GM19023 (cell line): ENCODE measurements at regions not wholly inside any gene's neighbourhood (a gene's known extent, or its start where the extent isn't known, plus 50 kb on each side); places are given as distances from the start of the nearest gene placed in this dataset.

Source experiments
- ATAC-seq: cut with Tn5 transposase; IDR thresholded peaks from one replicate; pipeline ENCODE4 v1.9.1; 2021; ENCODE audit warnings: mild to moderate bottlenecking, moderate library complexity; ENCODE audit not compliant: unreplicated experiment

GRCh38 chr6:9540534-9541126 is 874.2 kb downstream of the TFAP2A start:
- ATAC-seq: peak; percentile 79

DNA sequence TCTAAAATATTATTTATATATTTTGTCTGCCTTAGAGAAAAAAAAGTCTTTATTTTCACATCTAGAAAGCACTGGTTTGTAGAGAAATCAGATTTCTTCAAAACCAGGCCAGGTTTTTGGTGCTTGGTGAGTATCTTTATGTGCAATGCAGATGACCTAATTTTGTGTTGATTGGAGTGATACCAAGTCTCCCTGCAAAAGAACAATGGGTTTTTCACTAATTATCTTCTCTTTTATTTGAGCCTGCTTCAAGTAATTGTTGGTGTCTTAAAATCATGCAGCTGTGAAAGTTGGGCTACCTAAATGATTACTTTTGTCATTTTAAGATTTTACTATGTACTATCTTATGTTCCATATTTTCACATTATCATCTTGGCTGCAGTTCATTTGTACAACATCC is 874.7 kb downstream of the TFAP2A start:
- ATAC-seq: no peak

- ATAC-seq: no peak
Measured at GRCh38 chr6:9539231-9539755, 875.6 kb downstream of the TFAP2A start.

DNA sequence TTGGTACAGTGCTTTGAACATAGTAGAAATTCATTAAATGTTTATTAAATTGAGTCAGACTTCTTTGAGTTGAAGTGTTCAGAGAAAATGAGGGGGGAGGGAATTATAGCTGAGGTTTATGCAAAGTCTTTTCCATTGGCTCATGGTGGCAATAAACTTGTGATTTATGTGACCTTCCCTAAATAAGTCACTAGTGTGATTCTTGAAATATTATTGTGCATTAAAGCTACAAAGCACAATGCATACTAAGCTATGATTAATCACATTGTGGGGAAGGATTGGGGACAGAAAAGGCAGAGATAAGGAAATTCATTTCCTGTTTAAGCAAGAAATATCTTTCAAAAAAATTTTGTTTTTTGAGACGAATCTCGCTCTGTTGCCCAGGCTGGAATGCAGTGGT is 877.5 kb downstream of the TFAP2A start:
- ATAC-seq: no peak

- ATAC-seq: no peak
Measured at GRCh38 chr6:9535106-9535505, 879.8 kb downstream of the TFAP2A start.

- no peak for ATAC-seq
Measured at GRCh38 chr6:9532621-9533557, 882.0 kb downstream of the TFAP2A start.

DNA sequence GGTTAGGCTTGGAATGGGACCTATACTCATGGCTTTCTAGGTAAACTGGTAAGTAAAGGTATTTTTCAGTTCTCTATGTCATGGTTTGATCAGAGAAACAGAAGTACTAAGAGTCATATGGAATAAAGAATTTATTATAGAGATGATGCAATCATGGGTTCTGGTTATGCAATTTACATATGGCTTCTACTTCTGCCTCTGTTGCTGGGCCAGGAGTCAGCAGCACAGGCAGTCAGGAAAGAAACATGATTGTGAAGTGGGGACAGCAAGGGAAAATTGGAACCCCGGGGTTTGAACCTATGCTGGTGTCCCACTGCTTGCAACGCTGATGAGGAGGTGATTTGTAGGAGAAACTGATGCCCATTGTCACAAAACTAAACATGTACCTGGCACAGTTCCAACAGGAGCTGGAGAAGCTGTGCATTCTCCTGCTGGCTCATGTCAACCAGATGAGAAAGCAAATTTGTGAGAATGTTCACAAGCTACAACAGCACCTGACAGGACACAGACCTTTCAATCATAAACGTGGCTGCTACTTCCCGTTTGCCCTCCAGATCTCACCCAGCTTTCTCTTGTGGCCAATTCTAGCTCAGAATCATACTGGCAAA is 887.1 kb downstream of the TFAP2A start:
- no peak for ATAC-seq

DNA sequence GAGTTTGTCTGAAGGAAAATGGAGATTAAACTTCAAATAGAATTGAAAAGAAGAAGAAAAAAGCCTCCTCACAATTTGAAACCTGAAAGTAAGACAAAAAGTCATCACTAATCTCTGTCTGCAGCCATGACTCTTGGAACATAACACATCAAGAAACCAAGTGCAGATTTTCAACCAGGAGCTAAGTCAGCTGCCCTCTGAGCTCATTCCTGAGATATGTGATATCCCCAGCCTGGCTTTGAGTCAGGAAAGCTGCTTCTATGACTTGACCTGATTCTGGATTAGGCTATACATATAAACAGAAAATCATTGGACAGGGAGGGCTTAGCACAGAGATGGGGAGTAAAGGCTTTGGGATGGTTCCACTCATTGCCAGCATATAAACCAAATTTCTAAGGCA is 891.4 kb downstream of the TFAP2A start:
- ATAC-seq: no peak

DNA sequence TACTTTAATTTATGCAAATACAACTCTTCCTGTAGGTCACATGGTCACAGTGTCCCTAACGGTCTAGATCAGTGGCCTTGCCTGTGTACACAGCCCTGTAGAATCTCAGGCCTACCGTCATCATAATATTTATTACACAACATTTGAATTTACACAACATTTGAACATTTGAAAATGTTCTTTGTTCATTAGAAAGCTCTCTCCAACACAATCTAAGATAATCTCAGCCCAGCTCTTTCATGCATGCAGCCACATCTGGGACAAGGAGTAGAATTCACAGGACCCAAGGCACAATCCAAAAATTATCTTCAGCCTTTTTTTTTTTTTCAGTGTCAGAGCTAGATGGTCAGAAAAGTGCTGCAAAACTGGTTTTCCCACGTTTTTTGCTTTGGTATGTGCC is 892.8 kb downstream of the TFAP2A start:
- no peak for ATAC-seq

DNA sequence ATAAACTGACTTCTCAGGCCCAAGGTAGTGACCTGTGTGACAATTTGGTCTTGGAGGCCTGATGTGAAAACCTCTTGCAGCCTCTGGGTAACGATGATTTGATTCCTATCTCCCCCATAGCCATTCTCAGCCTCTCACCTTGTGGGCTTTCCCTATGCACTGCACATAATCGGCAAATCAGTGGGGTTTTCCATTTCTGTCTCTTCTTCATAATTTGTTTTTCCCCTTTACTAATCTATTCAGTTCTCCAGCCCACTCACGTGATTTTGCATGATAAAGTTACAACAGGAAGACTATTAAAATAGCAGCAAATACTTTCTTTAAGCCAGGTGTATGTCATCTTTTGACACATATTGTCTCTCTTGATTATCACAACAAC is 893.7 kb downstream of the TFAP2A start:
- ATAC-seq: peak; percentile 53

- peak; percentile 71 for ATAC-seq
Measured at GRCh38 chr6:9520417-9521151, 894.3 kb downstream of the TFAP2A start.

- no peak for ATAC-seq
Measured at GRCh38 chr6:9518431-9518830, 896.4 kb downstream of the TFAP2A start.

DNA sequence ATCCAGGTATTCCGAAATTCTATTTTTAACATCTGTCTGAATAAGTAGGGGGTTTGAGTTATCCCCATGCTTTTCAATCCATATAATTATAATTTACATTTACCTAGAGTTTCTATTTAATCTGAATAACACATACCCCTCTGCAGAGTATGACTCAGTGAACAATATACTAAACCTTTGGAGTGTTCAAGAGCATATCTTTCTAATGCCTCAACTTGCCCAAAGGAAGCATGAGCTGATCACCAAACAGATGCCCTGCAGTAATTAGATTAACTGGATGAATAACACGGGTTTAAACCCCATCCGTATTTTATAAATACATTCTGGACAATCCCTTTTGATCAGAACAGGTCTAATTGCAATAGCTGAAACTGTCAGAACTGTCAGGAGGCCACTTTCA is 897.1 kb downstream of the TFAP2A start:
- ATAC-seq: no peak

- ATAC-seq: no peak
Measured at GRCh38 chr6:9515633-9516606, 899.0 kb downstream of the TFAP2A start.

GRCh38 chr6:9514146-9514545 is 900.7 kb downstream of the TFAP2A start:
- ATAC-seq: no peak

DNA sequence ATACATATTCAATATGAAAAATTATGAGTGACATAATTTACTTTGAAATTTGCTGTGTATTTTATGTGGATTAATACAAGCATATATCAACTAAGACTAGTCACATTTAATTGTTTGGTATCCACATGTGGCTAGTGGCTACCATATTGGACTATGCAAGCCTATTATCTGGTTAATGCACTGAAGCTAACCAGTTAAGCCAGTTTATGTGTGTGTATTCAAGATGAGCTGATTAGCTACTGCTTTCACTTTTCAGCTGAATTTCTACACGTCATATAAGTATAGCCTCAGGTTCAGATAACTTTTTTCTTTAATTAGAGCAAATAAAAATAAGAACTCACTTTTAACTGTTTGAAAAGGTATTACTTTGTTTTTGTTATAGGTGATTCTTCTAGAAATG is 903.7 kb downstream of the TFAP2A start:
- no peak for ATAC-seq

- no peak for ATAC-seq
Measured at GRCh38 chr6:9507136-9507895, 907.6 kb downstream of the TFAP2A start.

- no peak for ATAC-seq
Measured at GRCh38 chr6:9504191-9504590, 910.7 kb downstream of the TFAP2A start.

DNA sequence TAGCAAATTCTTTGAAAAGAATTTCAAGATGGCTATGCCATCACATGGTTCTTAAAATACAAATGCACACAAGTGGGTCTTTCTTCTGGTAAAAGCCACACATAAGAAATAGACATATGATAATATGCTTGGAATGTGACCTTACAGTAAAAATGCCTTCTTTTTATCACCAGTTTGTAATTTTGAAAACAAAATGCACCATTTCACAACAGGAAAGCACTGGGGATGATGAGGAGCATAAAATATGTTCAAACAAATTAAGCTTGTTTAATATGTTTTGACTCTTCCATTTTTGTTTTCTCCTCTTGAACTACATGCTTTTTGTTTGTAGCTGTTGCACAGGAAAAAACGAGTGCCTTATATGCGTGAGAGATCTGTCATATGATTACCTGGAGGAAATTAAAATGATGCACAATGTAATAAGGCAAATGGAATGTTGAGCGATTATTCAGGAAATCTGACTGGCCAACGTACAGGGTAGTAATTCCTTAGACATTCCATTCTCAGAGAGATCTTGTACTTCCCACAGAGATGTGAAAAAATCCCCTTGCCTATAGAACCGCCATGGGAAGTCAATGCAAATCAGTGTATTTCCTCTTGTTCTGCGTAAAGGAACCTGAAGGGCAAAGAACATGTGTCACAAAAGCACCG is 911.6 kb downstream of the TFAP2A start:
- ATAC-seq: no peak
